ENCODE measurements at regions not wholly inside any gene's neighbourhood (a gene's known extent, or its start where the extent isn't known, plus 50 kb on each side); places are given as distances from the start of the nearest gene placed in this dataset.

- Histone ChIP-seq H3K9me2 (replicated peaks; ENCODE audit: insufficient read depth, low read length) (no peaks in the 10 kb centered on the region), H3K79me2 (ENCODE audit: insufficient read depth, low read length) (no peaks in the 10 kb centered on the region), H4K20me1 (ENCODE audit: low read depth, low read length) (no peaks in the 10 kb centered on the region), H3K4me3 (ENCODE audit: insufficient read depth, low read length, poor library complexity, severe bottlenecking) (peak overlapping the region; percentile 61), H3K9ac (ENCODE audit: low read length) (peak overlapping the region; percentile 63), H3K36me3 (ENCODE audit: low read length) (no peaks in the 10 kb centered on the region), H3F3A (ENCODE audit: insufficient read depth) (no peaks in the 10 kb centered on the region), H3K27ac (ENCODE audit: low read depth, low read length) (no peak overlapping the region), H3K27me3 (ENCODE audit: low read length) (no peaks in the 10 kb centered on the region), H3K9me3 (ENCODE audit: insufficient read depth, low read length) (no peaks in the 10 kb centered on the region), H3K4me2 (ENCODE audit: low read depth, low read length, poor library complexity, severe bottlenecking) (peak overlapping the region; percentile 71), H2AFZ (ENCODE audit: low read depth, low read length, severe bottlenecking) (peak overlapping the region; percentile 99)
- no peak for TF ChIP-seq EZH2phosphoT487 (conservative IDR thresholded peaks at IDR 0.05; ENCODE audit: low read length)
- peak; percentile 78 for TF ChIP-seq CTCF (IDR thresholded peaks at IDR 0.05; ENCODE audit: insufficient read depth, low read length, poor library complexity, severe bottlenecking)
Observed at GRCh38 chr20:1776681-1777475, 118.3 kb upstream of the SIRPA start.

- no peak for TF ChIP-seq CTCF (IDR thresholded peaks at IDR 0.05; ENCODE audit: insufficient read depth, low read length, poor library complexity, severe bottlenecking)
- TF ChIP-seq EZH2phosphoT487 (conservative IDR thresholded peaks at IDR 0.05; ENCODE audit: low read length) = no peak
- no peaks in the 10 kb centered on the region for H3K79me2 ChIP-seq (ENCODE audit: insufficient read depth, low read length)
- H3K9me2 ChIP-seq (replicated peaks; ENCODE audit: insufficient read depth, low read length) = no peaks in the 10 kb centered on the region
- H3K27me3 ChIP-seq (ENCODE audit: low read length) = no peaks in the 10 kb centered on the region
- no peak overlapping the region for H3K4me3 ChIP-seq (ENCODE audit: insufficient read depth, low read length, poor library complexity, severe bottlenecking)
- H3F3A ChIP-seq (ENCODE audit: insufficient read depth) = no peaks in the 10 kb centered on the region
- H3K36me3 ChIP-seq (ENCODE audit: low read length) = no peaks in the 10 kb centered on the region
- H4K20me1 ChIP-seq (ENCODE audit: low read depth, low read length) = no peaks in the 10 kb centered on the region
- no peak overlapping the region for H3K9ac ChIP-seq (ENCODE audit: low read length)
- H3K27ac ChIP-seq (ENCODE audit: low read depth, low read length) = no peak overlapping the region
- no peak overlapping the region for H3K4me2 ChIP-seq (ENCODE audit: low read depth, low read length, poor library complexity, severe bottlenecking)
- no peaks in the 10 kb centered on the region for H3K9me3 ChIP-seq (ENCODE audit: insufficient read depth, low read length)
- H2AFZ ChIP-seq (ENCODE audit: low read depth, low read length, severe bottlenecking) = no peak overlapping the region
Observed at GRCh38 chr20:1775117-1775516, 117.5 kb upstream of the SIRPG start.

GRCh38 chr20:1774479-1774878 lies 116.9 kb upstream of the SIRPG start:
- TF ChIP-seq CTCF (IDR thresholded peaks at IDR 0.05; ENCODE audit: insufficient read depth, low read length, poor library complexity, severe bottlenecking) (no peak), EZH2phosphoT487 (conservative IDR thresholded peaks at IDR 0.05; ENCODE audit: low read length) (no peak)
- Histone ChIP-seq H3K79me2 (ENCODE audit: insufficient read depth, low read length) (no peaks in the 10 kb centered on the region), H3K36me3 (ENCODE audit: low read length) (no peaks in the 10 kb centered on the region), H3K27ac (ENCODE audit: low read depth, low read length) (no peak overlapping the region), H3K9me2 (replicated peaks; ENCODE audit: insufficient read depth, low read length) (no peaks in the 10 kb centered on the region), H3K27me3 (ENCODE audit: low read length) (no peaks in the 10 kb centered on the region), H3K4me2 (ENCODE audit: low read depth, low read length, poor library complexity, severe bottlenecking) (no peak overlapping the region), H3K9me3 (ENCODE audit: insufficient read depth, low read length) (no peaks in the 10 kb centered on the region), H4K20me1 (ENCODE audit: low read depth, low read length) (no peaks in the 10 kb centered on the region), H3K4me3 (ENCODE audit: insufficient read depth, low read length, poor library complexity, severe bottlenecking) (no peak overlapping the region), H2AFZ (ENCODE audit: low read depth, low read length, severe bottlenecking) (no peak overlapping the region), H3F3A (ENCODE audit: insufficient read depth) (no peaks in the 10 kb centered on the region), H3K9ac (ENCODE audit: low read length) (no peak overlapping the region)
